Endothelial cell of umbilical vein (primary cell): ENCODE measurements at regions not wholly inside any gene's neighbourhood (a gene's known extent, or its start where the extent isn't known, plus 50 kb on each side); places are given as distances from the start of the nearest gene placed in this dataset.

ENCODE experiments used
- BruUV-seq: library from RNA; stranded (reverse); fragments of 400-500 nt; replicated peaks from 2 replicates; lab custom pipeline; 2021; lab: Mats Ljungman, UMichigan
- CTCF ChIA-PET: fragments of 300-600, 350-600 bp; sonication (Branson Sonifier 250); formaldehyde crosslinking; loops from one replicate; lab custom pipeline; 2021; ENCODE audit warnings: antibody characterized with exemption, inconsistent platforms; lab: Charles Lee
- POLR2A ChIA-PET: fragments of 300-600, 350-600 bp; sonication (Branson Sonifier 250); formaldehyde crosslinking; loops from one replicate; lab custom pipeline; 2021; ENCODE audit warnings: antibody characterized with exemption, inconsistent platforms; lab: Charles Lee
- DNase-seq: peaks from one replicate; pipeline ENCODE4 v3.0.0-alpha.2; 2011; ENCODE audit warnings: low read depth, low spot score
- FAIRE-seq: peaks from 2 replicates; lab custom pipeline; 2011; peaks lifted over from hg19 to GRCh38; lab: Jason Lieb, UNC
- H2AFZ ChIP-seq: 2 replicates; pipeline ENCODE4 v1.6.0; 2012; ENCODE audit warnings: low read depth, low read length, control low read depth, inconsistent platforms
- H3K27ac ChIP-seq: 2 replicates; pipeline ENCODE4 v1.5.1; 2011; ENCODE audit warnings: low read depth, mild to moderate bottlenecking, control low read depth, low read length, moderate library complexity; ENCODE audit not compliant: insufficient read depth
- H3K27me3 ChIP-seq, 2 experiments: 2 replicates each; pipeline versions ENCODE4 v1.6.0 to v1.6.1; 2011; ENCODE audit warnings: low read length in 2 of 2, mixed read lengths in 1 of 2; ENCODE audit not compliant: control insufficient read depth in 2 of 2, insufficient read depth in 2 of 2
- H3K36me3 ChIP-seq, 2 experiments: 2 replicates in 1 of 2; 3 replicates in 1 of 2; pipeline ENCODE4 v1.5.1; 2011; ENCODE audit warnings: low read length in 2 of 2, mild to moderate bottlenecking in 1 of 2, moderate library complexity in 1 of 2; ENCODE audit not compliant: control insufficient read depth in 2 of 2, insufficient read depth in 2 of 2; ENCODE audit errors: extremely low read depth in 1 of 2
- H3K4me1 ChIP-seq: 3 replicates; pipeline ENCODE4 v1.5.1; 2011; ENCODE audit warnings: mild to moderate bottlenecking, low read length; ENCODE audit not compliant: control insufficient read depth, insufficient read depth; ENCODE audit errors: extremely low read depth
- H3K4me2 ChIP-seq: 2 replicates; pipeline ENCODE4 v1.6.1; 2011; ENCODE audit warnings: low read length, control low read depth, mixed read lengths; ENCODE audit not compliant: insufficient read depth
- H3K4me3 ChIP-seq, 3 experiments: fragments of 200-600 bp in 1 of 3; sonication (generic), shearing (Covaris generic) in 1 of 3; replicated peaks in 1 of 3; 2 replicates each; pipeline ENCODE4 v1.5.1; 2011 to 2016; ENCODE audit warnings: control low read depth in 3 of 3, low read length in 3 of 3, mild to moderate bottlenecking in 2 of 3, inconsistent platforms in 1 of 3, low read depth in 1 of 3, moderate library complexity in 1 of 3; ENCODE audit not compliant: insufficient read depth in 1 of 3
- H3K79me2 ChIP-seq: 2 replicates; pipeline ENCODE4 v1.6.0; 2012; ENCODE audit warnings: low read length, inconsistent platforms; ENCODE audit not compliant: control insufficient read depth, insufficient read depth
- H3K9ac ChIP-seq: replicated peaks from 2 replicates; pipeline ENCODE3; 2011; ENCODE audit warnings: low read length, control low read depth; ENCODE audit not compliant: insufficient read depth; ENCODE audit errors: extremely low read depth
- H3K9me1 ChIP-seq: replicated peaks from 3 replicates; pipeline ENCODE4 v1.6.0; 2011; ENCODE audit warnings: mild to moderate bottlenecking, low read length; ENCODE audit not compliant: control insufficient read depth, insufficient read depth; ENCODE audit errors: extremely low read depth
- H3K9me3 ChIP-seq: replicated peaks from 2 replicates; pipeline ENCODE4 v1.5.1; 2012; ENCODE audit warnings: low read length, inconsistent platforms; ENCODE audit not compliant: control insufficient read depth, insufficient read depth
- H4K20me1 ChIP-seq: replicated peaks from 2 replicates; pipeline ENCODE3; 2011; ENCODE audit warnings: mild to moderate bottlenecking, low read length; ENCODE audit not compliant: control insufficient read depth, insufficient read depth; ENCODE audit errors: extremely low read depth
- CTCF ChIP-seq, 2 donors: IDR thresholded peaks; 1 replicate in 1 of 2; 2 replicates in 1 of 2; pipeline ENCODE4 v1.5.1; 2011; ENCODE audit warnings: low read length in 2 of 2, mild to moderate bottlenecking in 2 of 2, moderate library complexity in 2 of 2, control low read depth in 1 of 2, inconsistent platforms in 1 of 2, low read depth in 1 of 2; ENCODE audit not compliant: insufficient read depth in 1 of 2; ENCODE audit errors: extremely low read depth in 1 of 2
- EZH2 ChIP-seq: IDR thresholded peaks from 2 replicates; pipeline ENCODE4 v1.6.1; 2012; ENCODE audit warnings: borderline replicate concordance, low read depth, mild to moderate bottlenecking, moderate library complexity, low read length, inconsistent platforms; ENCODE audit not compliant: severe bottlenecking
- FOS ChIP-seq: IDR thresholded peaks from 2 replicates; pipeline ENCODE4 v1.6.1; 2011; ENCODE audit warnings: mild to moderate bottlenecking, low read length, moderate library complexity, borderline replicate concordance; ENCODE audit not compliant: insufficient read depth
- GATA2 ChIP-seq: IDR thresholded peaks from 2 replicates; pipeline ENCODE4 v1.7.0; 2011; ENCODE audit warnings: low read depth, mild to moderate bottlenecking, moderate library complexity, mixed read lengths, low read length; ENCODE audit not compliant: insufficient read length, insufficient read depth
- JUN ChIP-seq: IDR thresholded peaks from 2 replicates; pipeline ENCODE4 v1.6.1; 2011; ENCODE audit warnings: borderline replicate concordance, low read depth; ENCODE audit not compliant: insufficient read length, insufficient read depth
- MAX ChIP-seq: IDR thresholded peaks from 2 replicates; pipeline ENCODE4 v1.6.1; 2011; ENCODE audit not compliant: insufficient read depth, insufficient read length
- MYC ChIP-seq: IDR thresholded peaks from one replicate; pipeline ENCODE4 v1.6.1; 2011; ENCODE audit warnings: mild to moderate bottlenecking, low read depth, low read length
- POLR2A ChIP-seq: IDR thresholded peaks from 2 replicates; pipeline ENCODE4 v1.6.1; 2012; ENCODE audit warnings: low read depth, mild to moderate bottlenecking, control low read depth, low read length
- POLR2AphosphoS5 ChIP-seq: IDR thresholded peaks from 2 replicates; pipeline ENCODE4 v1.6.1; 2012; ENCODE audit warnings: low read depth, mild to moderate bottlenecking, control low read depth, low read length, moderate library complexity; ENCODE audit not compliant: insufficient read depth
- dilution Hi-C: fragments of 300-500 bp; cut with MboI; formaldehyde crosslinking; loops from one replicate; pipeline ENCODE4 v1.15.0; 2019; ENCODE audit warnings: low sequenced_read_pairs; ENCODE audit not compliant: extremely low pct_ligation_motif_present
- intact Hi-C: fragments of 100-400 bp; cut with micrococcal nuclease; formaldehyde crosslinking; loops from one replicate; pipeline ENCODE4 v1.10.0; 2022

- dilution Hi-C loops: no loop called here
- H3K9ac ChIP-seq: no peak overlapping the region
- no peak overlapping the region for H3K27ac ChIP-seq
- H3K79me2 ChIP-seq: no peaks in the 10 kb centered on the region
- no peaks in the 10 kb centered on the region for H4K20me1 ChIP-seq
- POLR2A ChIA-PET: no interaction called here
- CTCF ChIA-PET: no interaction called here
- no peaks in the 10 kb centered on the region for H3K9me1 ChIP-seq
- DNase-seq (no peak), FAIRE-seq (no peak)
- no TSS peak for BruUV-seq
- intact Hi-C loops: no loop called here
- peaks cover 17% of the 10 kb centered on the region for H3K4me1 ChIP-seq
- H2AFZ ChIP-seq: no peak overlapping the region
- TF ChIP-seq POLR2A (no peak), JUN (no peak), FOS (no peak), EZH2 (no peak), CTCF (IDR thresholded peaks at IDR 0.05; ENCODE audit: extremely low read depth in 1 of 2, insufficient read depth in 1 of 2, low read depth in 1 of 2, low read length in 2 of 2) (no peak), GATA2 (no peak), POLR2AphosphoS5 (no peak), MAX (no peak), MYC (no peak)
- H3K36me3 ChIP-seq: no peaks in the 10 kb centered on the region
- no peaks in the 10 kb centered on the region for H3K9me3 ChIP-seq
- no peak overlapping the region for H3K4me2 ChIP-seq
- no peak overlapping the region for H3K4me3 ChIP-seq
- no peaks in the 10 kb centered on the region for H3K27me3 ChIP-seq
Measured at GRCh38 chr2:33707312-33707711, 108.2 kb upstream of the FAM98A start.
